Upper lobe of right lung (tissue), 1 donor: ENCODE measurements at regions not wholly inside any gene's neighbourhood (a gene's known extent, or its start where the extent isn't known, plus 50 kb on each side); places are given as distances from the start of the nearest gene placed in this dataset.

Source experiments
- ATAC-seq: fragments of 200-7000 bp; cut with Tn5 transposase; one replicate; pipeline ENCODE4 v1.9.1; 2020; ENCODE audit warnings: mild to moderate bottlenecking, moderate library complexity
- DNase-seq: peaks from one replicate; pipeline ENCODE4 v3.0.0-alpha.2; 2020
- H3K27ac ChIP-seq: fragments of 200-600 bp; one replicate; pipeline ENCODE4 v1.8.0; 2022
- H3K27me3 ChIP-seq: fragments of 200-600 bp; one replicate; pipeline ENCODE4 v1.8.0; 2022; ENCODE audit warnings: mild to moderate bottlenecking
- H3K36me3 ChIP-seq: fragments of 200-600 bp; one replicate; pipeline ENCODE4 v1.8.0; 2022
- H3K4me1 ChIP-seq: fragments of 200-600 bp; one replicate; pipeline ENCODE4 v1.8.0; 2022
- H3K4me3 ChIP-seq: fragments of 200-600 bp; one replicate; pipeline ENCODE4 v1.8.0; 2022; ENCODE audit warnings: mild to moderate bottlenecking
- H3K9me3 ChIP-seq: fragments of 200-600 bp; one replicate; pipeline ENCODE4 v1.8.0; 2022
- intact Hi-C: fragments of 100-400 bp; cut with DNase I; formaldehyde crosslinking; loops from one replicate; pipeline ENCODE4 v1.11.0; 2022
- TF ChIP-seq, protein P1 (sequence below): fragments of 200-600 bp; IDR thresholded peaks from one replicate; pipeline ENCODE4 v1.8.0; 2022; ENCODE audit warnings: antibody characterized with exemption
- donor health status: DM: no; HTN: yes; CAD: no; lungs with severe emphysema.

DNA sequence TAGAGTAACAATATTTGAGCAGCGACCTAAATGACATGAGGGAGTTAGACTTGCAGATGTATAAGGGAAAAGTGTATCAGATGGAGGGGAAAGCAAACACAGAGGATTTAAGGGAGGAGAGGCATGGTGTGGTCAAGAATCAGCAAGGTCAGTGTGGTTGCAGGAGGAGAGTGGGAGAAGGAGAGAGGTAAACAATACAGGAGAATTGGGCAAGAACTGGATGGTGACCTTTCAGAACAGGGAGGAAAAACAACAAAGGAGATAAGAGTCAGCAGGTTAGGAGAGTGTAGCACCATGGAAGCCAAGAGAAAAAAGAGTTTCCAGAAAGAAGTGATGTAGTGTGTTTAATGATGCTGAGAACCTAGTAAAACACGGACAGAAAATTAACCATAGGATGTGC lies 178.5 kb downstream of the PAPSS1 start:
- Histone ChIP-seq H3K27ac (no peak overlapping the region), H3K4me1 (no peaks in the 10 kb centered on the region), H3K4me3 (no peak overlapping the region), H3K9me3 (no peaks in the 10 kb centered on the region), H3K27me3 (no peaks in the 10 kb centered on the region), H3K36me3 (no peaks in the 10 kb centered on the region)
- intact Hi-C loops = no loop called here
- TF ChIP-seq, protein P1, sequence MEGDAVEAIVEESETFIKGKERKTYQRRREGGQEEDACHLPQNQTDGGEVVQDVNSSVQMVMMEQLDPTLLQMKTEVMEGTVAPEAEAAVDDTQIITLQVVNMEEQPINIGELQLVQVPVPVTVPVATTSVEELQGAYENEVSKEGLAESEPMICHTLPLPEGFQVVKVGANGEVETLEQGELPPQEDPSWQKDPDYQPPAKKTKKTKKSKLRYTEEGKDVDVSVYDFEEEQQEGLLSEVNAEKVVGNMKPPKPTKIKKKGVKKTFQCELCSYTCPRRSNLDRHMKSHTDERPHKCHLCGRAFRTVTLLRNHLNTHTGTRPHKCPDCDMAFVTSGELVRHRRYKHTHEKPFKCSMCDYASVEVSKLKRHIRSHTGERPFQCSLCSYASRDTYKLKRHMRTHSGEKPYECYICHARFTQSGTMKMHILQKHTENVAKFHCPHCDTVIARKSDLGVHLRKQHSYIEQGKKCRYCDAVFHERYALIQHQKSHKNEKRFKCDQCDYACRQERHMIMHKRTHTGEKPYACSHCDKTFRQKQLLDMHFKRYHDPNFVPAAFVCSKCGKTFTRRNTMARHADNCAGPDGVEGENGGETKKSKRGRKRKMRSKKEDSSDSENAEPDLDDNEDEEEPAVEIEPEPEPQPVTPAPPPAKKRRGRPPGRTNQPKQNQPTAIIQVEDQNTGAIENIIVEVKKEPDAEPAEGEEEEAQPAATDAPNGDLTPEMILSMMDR = no peak
- ATAC-seq (no peak), DNase-seq (no peak)

DNA sequence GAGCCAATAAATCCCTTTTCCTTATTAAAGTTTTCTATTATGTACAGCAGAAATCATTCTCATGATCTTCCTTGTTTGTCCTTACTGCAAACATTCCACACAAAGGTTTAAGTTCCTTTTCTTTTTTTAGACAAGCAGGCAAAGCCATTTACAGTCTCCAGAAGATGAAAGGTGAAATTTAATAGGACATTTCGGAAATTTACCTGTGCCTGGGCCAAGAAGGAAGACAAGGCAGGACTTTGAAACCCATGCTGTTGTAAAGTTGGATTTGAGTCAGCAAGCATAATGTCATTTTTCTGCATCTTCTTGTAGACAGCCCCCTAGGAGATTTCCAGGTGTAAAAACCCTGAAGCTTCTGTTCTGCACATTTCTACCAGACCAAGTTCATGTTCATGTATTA lies 188.1 kb downstream of the PAPSS1 start:
- no peak overlapping the region for H3K4me3 ChIP-seq
- DNase-seq (no peak), ATAC-seq (no peak)
- H3K27me3 ChIP-seq = no peaks in the 10 kb centered on the region
- intact Hi-C loops = no loop called here
- TF ChIP-seq, protein P1 = no peak
- no peaks in the 10 kb centered on the region for H3K36me3 ChIP-seq
- H3K4me1 ChIP-seq = no peaks in the 10 kb centered on the region
- no peak overlapping the region for H3K27ac ChIP-seq
- H3K9me3 ChIP-seq = no peaks in the 10 kb centered on the region

DNA sequence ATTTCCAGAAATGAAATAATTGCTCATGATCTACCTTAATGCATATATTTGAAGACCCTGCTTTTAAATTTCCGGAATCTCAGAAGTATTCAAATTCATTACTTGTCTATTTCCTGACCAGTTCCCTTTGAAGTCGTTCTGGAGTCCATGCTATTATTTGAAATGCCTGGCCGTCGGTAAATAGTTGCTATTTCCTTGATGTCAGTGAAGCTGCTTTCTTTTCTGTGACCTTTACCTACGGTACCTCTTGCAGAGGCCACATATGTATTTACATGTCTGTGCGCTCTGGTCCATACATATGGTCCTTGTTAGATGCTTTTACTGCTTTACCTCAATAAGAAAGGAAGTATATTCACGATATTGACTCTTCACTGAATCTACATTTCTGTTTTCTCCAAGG lies 199.7 kb downstream of the PAPSS1 start:
- Histone ChIP-seq H3K27ac (no peak overlapping the region), H3K4me3 (no peak overlapping the region), H3K27me3 (no peaks in the 10 kb centered on the region), H3K4me1 (no peaks in the 10 kb centered on the region), H3K9me3 (no peaks in the 10 kb centered on the region), H3K36me3 (no peaks in the 10 kb centered on the region)
- TF ChIP-seq, protein P1 = no peak
- intact Hi-C loops = no loop called here
- ATAC-seq (no peak), DNase-seq (no peak)

DNA sequence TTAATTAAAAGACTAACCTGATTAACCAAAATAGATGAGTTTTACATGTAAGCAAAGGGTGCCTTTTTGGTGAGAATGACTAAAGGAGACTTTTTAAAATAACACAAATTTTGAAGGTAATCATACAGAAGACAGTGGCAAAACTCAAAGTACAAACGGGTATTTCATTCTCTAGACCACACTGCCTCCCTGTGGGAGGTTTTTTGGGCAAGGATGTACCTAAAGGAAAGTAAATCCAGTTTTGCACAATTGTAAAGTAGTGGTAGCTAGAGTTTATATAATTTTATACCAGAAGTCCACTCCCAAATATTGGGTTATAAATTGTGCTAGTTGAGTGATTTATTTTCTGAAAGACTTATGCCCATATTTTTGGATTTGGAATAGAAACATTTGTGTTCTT lies 201.0 kb downstream of the PAPSS1 start:
- TF ChIP-seq, protein P1 = peak; percentile 36
- ATAC-seq = no peak
- Histone ChIP-seq H3K4me3 (no peak overlapping the region), H3K27ac (no peak overlapping the region), H3K27me3 (no peaks in the 10 kb centered on the region), H3K9me3 (no peaks in the 10 kb centered on the region), H3K36me3 (no peaks in the 10 kb centered on the region), H3K4me1 (no peaks in the 10 kb centered on the region)
- DNase-seq = no peak
- intact Hi-C loops = no loop called here

DNA sequence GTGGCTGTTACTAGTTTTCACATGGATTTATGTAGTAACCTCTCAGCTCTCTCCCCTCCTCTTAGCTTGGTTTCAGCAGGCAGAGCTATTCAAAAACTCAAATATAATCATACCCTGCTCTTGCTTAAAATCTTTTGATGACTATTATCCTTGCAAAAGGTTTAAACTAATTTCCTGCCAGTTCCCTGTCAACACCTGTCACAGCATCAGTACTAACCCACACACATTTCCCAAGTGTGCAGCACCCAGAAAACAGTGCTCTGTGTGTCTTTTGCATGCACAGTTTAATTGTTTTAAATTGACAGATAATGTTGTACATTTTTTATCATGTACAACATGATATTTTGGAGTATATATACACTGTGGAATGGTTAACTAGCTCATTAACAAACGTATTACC lies 202.0 kb downstream of the PAPSS1 start:
- intact Hi-C loops = no loop called here
- Histone ChIP-seq H3K36me3 (no peaks in the 10 kb centered on the region), H3K27me3 (no peaks in the 10 kb centered on the region), H3K9me3 (no peaks in the 10 kb centered on the region), H3K27ac (no peak overlapping the region), H3K4me3 (no peak overlapping the region), H3K4me1 (no peaks in the 10 kb centered on the region)
- no peak for ATAC-seq
- no peak for DNase-seq
- TF ChIP-seq, protein P1 = no peak

DNA sequence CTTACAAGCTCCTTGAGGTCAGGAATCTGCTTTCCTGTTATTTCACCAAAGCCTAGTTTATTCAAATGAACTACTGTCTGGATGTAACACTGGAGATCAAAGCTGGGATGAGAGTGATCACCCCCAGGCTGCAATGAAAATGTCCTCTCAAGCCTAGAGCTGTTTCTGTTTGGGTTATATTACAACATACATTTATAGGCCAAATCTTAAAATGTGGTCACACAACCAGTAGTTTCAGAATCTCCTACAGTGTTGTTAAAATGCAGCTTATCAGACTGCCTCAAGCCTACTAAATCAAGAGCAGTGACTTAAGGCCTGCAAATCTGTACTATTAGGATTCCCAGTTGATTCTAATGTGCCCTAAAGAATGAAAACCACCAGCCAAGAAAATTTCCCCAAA lies 207.5 kb downstream of the PAPSS1 start:
- ATAC-seq (no peak), DNase-seq (no peak)
- Histone ChIP-seq H3K4me1 (no peaks in the 10 kb centered on the region), H3K36me3 (no peaks in the 10 kb centered on the region), H3K9me3 (no peaks in the 10 kb centered on the region), H3K27me3 (no peaks in the 10 kb centered on the region), H3K4me3 (no peak overlapping the region), H3K27ac (no peak overlapping the region)
- intact Hi-C loops = no loop called here
- TF ChIP-seq, protein P1 = no peak
